ENCODE measurements at regions not wholly inside any gene's neighbourhood (a gene's known extent, or its start where the extent isn't known, plus 50 kb on each side); places are given as distances from the start of the nearest gene placed in this dataset.

- H3K4me1 ChIP-seq: no peaks in the 10 kb centered on the region
- H3K4me3 ChIP-seq: no peak overlapping the region
- intact Hi-C loops (cut with DNase I): no loop called here
- no peaks in the 10 kb centered on the region for H3K27me3 ChIP-seq
- no peaks in the 10 kb centered on the region for H3K36me3 ChIP-seq
- ATAC-seq (no peak), DNase-seq (no peak)
- H3K27ac ChIP-seq: no peak overlapping the region
- H3K9me3 ChIP-seq: no peaks in the 10 kb centered on the region
- TF ChIP-seq CTCF (IDR thresholded peaks at IDR 0.05) (no peak), POLR2A (IDR thresholded peaks at IDR 0.05) (no peak)
- WGBS, 4 donors: 67 to 84% (median 78%) methylated on average over 2 of the region's 2 CpGs
These were observed 127.7 kb downstream of the DMAC1 start for GRCh38 chr9:7671847-7672246.

- no peaks in the 10 kb centered on the region for H3K27me3 ChIP-seq
- WGBS, 4 donors: 38 to 61% (median 42%) methylated on average over 1 of the region's 1 CpG
- no peaks in the 10 kb centered on the region for H3K9me3 ChIP-seq
- intact Hi-C loops (cut with DNase I): loop anchor here in 1 of 10 donors (10.0 kb wide), 1 partner anchor 54 kb away; no protein-coding TSS in a partner anchor
- no peak overlapping the region for H3K4me3 ChIP-seq
- TF ChIP-seq POLR2A (IDR thresholded peaks at IDR 0.05): no peak
- TF ChIP-seq CTCF (IDR thresholded peaks at IDR 0.05): no peak
- H3K36me3 ChIP-seq: no peaks in the 10 kb centered on the region
- ATAC-seq: no peak
- no peaks in the 10 kb centered on the region for H3K4me1 ChIP-seq
- no peak for DNase-seq
- H3K27ac ChIP-seq: no peak overlapping the region
These were observed 131.0 kb downstream of the DMAC1 start for GRCh38 chr9:7668541-7668940.

GRCh38 chr9:7665874-7666273 is 133.7 kb downstream of the DMAC1 start:
- DNase-seq (no peak), ATAC-seq (no peak)
- intact Hi-C loops (cut with DNase I): loop anchor here in 1 of 10 donors (10.0 kb wide), 1 partner anchor 51 kb away; no protein-coding TSS in a partner anchor
- Histone ChIP-seq H3K27ac (no peak overlapping the region), H3K4me3 (no peak overlapping the region), H3K4me1 (no peaks in the 10 kb centered on the region), H3K36me3 (no peaks in the 10 kb centered on the region), H3K9me3 (no peaks in the 10 kb centered on the region), H3K27me3 (no peaks in the 10 kb centered on the region)
- 83 to 89% (median 86%) methylated on average over 3 of the region's 3 CpGs for WGBS, 4 donors
- TF ChIP-seq CTCF (IDR thresholded peaks at IDR 0.05): no peak
- TF ChIP-seq POLR2A (IDR thresholded peaks at IDR 0.05): no peak

- TF ChIP-seq POLR2A (IDR thresholded peaks at IDR 0.05) (no peak), CTCF (IDR thresholded peaks at IDR 0.05) (no peak)
- H3K36me3 ChIP-seq: no peaks in the 10 kb centered on the region
- DNase-seq: no peak
- H3K4me3 ChIP-seq: no peak overlapping the region
- H3K27me3 ChIP-seq: no peaks in the 10 kb centered on the region
- intact Hi-C loops (cut with DNase I): loop anchor here in 1 of 10 donors (10.0 kb wide), 1 partner anchor 45 kb away; no protein-coding TSS in a partner anchor
- H3K9me3 ChIP-seq: peaks cover 0 to 3% (median 0%) of the 10 kb centered on the region in 12 donors
- 88 to 93% (median 91%) methylated on average over 4 of the region's 4 CpGs for WGBS, 4 donors
- H3K4me1 ChIP-seq: peaks cover 0 to 8% (median 0%) of the 10 kb centered on the region in 12 donors
- no peak overlapping the region for H3K27ac ChIP-seq
- no peak for ATAC-seq
These were observed 139.8 kb downstream of the DMAC1 start for GRCh38 chr9:7659766-7660165.

All from heart left ventricle (tissue), 16 donors.